ENCODE measurements at regions not wholly inside any gene's neighbourhood (a gene's known extent, or its start where the extent isn't known, plus 50 kb on each side); places are given as distances from the start of the nearest gene placed in this dataset.
A peak's percentile ranks its signal among the peaks of the same experiment; 100 is the strongest.

DNA sequence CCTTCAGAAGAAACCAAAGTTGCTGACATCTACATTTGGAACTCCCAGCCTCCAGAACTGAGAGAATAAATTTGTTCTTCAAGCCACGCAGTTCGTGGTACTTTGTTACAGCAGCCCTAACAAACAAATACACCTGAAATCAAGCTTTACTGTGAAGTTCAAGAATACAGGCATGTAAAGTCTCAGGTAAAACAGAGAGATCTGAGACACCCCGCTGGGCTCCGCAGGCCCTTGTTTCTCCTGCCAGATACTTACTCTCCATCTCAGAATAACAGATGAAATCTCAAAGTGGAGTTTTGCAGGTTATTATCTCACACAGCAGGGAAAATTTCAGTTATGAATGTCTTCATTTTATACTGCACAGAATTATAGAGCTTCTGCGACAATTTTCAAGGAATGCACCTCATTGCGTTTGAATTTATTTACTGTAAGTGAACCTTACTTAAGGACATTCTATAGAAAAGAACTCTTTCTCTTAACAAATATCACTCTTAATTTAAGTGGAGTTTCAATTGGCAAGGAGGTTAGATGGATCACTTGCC, 492.4 kb upstream of the LRATD1 start:
- CTCF ChIA-PET (ENCODE audit: partially characterized antibody): no interaction called here

More for the DNA sequence above, 492.4 kb upstream of the LRATD1 start:
- H4K91ac ChIP-seq (replicated peaks; ENCODE audit: insufficient read length, low read length): no peak overlapping the region
- H3K4ac ChIP-seq (replicated peaks; ENCODE audit: insufficient read length, low read depth, low read length): no peak overlapping the region
- no peak overlapping the region for H4K5ac ChIP-seq (ENCODE audit: insufficient read length, low read depth, low read length)
- POLR2A ChIA-PET (ENCODE audit: partially characterized antibody): no interaction called here
- H3K79me1 ChIP-seq (ENCODE audit: low read depth, low read length): no peaks in the 10 kb centered on the region
- WGBS, 2 experiments (ENCODE audit: extremely low coverage in 1 of 2, insufficient coverage in 1 of 2, insufficient read length in 1 of 2, insufficient replicate concordance in 2 of 2, low coverage in 1 of 2, low lambda C conversion rate in 2 of 2, missing lambda C conversion rate in 1 of 2): 73% methylated on average over 6 of the region's 6 CpGs; no CpG with 5 or more reads in 1 of the 2 experiments
- H2BK15ac ChIP-seq (ENCODE audit: low read length): no peak overlapping the region
- H3K56ac ChIP-seq (replicated peaks; ENCODE audit: insufficient read length, low read depth, low read length): no peak overlapping the region
- H3K23ac ChIP-seq (ENCODE audit: insufficient read length): no peak overlapping the region
- no peaks in the 10 kb centered on the region for H3K23me2 ChIP-seq (ENCODE audit: low read depth, low read length)
- H2AK5ac ChIP-seq (ENCODE audit: low read depth, low read length): no peak overlapping the region
- no peak overlapping the region for H2AFZ ChIP-seq (ENCODE audit: low read length)
- no peaks in the 10 kb centered on the region for H3K9me3 ChIP-seq (ENCODE audit: insufficient read depth in 2 of 2, low read depth in 1 of 2, low read length in 1 of 2)
- no peak overlapping the region for H3K18ac ChIP-seq (ENCODE audit: extremely low read depth, low read length)
- no peaks in the 10 kb centered on the region for H4K20me1 ChIP-seq (replicated peaks in 1 of 2; ENCODE audit: control insufficient read depth in 1 of 2, insufficient read depth in 2 of 2, low read length in 2 of 2)
- no peak overlapping the region for H2BK5ac ChIP-seq (ENCODE audit: low read depth, low read length)
- DNase-seq (ENCODE audit: low read depth in 1 of 2, low spot score in 2 of 2) (peak in 1 of 2 experiments; percentile 48), FAIRE-seq (no peak)
- H4K8ac ChIP-seq (ENCODE audit: extremely low read depth, insufficient read depth, low read length): no peak overlapping the region
- no peak overlapping the region for H2BK20ac ChIP-seq (ENCODE audit: low read length)
- no peak overlapping the region for H2BK12ac ChIP-seq (ENCODE audit: low read depth, low read length)
- H3K9ac ChIP-seq (replicated peaks in 1 of 4; ENCODE audit: extremely low read depth in 1 of 4, low read depth in 3 of 4, low read length in 3 of 4): no peak overlapping the region
- H3K27ac ChIP-seq (ENCODE audit: low read depth, low read length): no peak overlapping the region
- no peak overlapping the region for H3K4me2 ChIP-seq (ENCODE audit: insufficient read depth in 1 of 2, low read depth in 2 of 2, low read length in 2 of 2)
- no peaks in the 10 kb centered on the region for H3K79me2 ChIP-seq (ENCODE audit: control insufficient read depth in 1 of 2, insufficient read depth in 2 of 2, low read length in 2 of 2)
- H3K14ac ChIP-seq (ENCODE audit: insufficient read length): no peak overlapping the region
- H3K27me3 ChIP-seq (replicated peaks in 1 of 4; ENCODE audit: control insufficient read depth in 3 of 4, extremely low read depth in 1 of 4, insufficient read depth in 3 of 4, low read length in 3 of 4): no peaks in the 10 kb centered on the region
- no peaks in the 10 kb centered on the region for H3K36me3 ChIP-seq (ENCODE audit: control insufficient read depth in 2 of 4, insufficient read depth in 4 of 4, low read length in 3 of 4)
- peaks cover 0 to 3% (median under 1%) of the 10 kb centered on the region in 4 experiments; a peak in 2 of 7 replicates for H3K4me1 ChIP-seq (replicated peaks in 1 of 4; ENCODE audit: control insufficient read depth in 3 of 4, insufficient read depth in 4 of 4, low read length in 3 of 4)
- no peak overlapping the region for H3K4me3 ChIP-seq (ENCODE audit: extremely low read depth in 1 of 4, insufficient read depth in 2 of 4, low read depth in 3 of 4, low read length in 4 of 4)
- no peak overlapping the region for H2BK120ac ChIP-seq (replicated peaks; ENCODE audit: low read depth, low read length)

All from H1 (cell line).